ENCODE measurements at regions not wholly inside any gene's neighbourhood (a gene's known extent, or its start where the extent isn't known, plus 50 kb on each side); places are given as distances from the start of the nearest gene placed in this dataset.

DNA sequence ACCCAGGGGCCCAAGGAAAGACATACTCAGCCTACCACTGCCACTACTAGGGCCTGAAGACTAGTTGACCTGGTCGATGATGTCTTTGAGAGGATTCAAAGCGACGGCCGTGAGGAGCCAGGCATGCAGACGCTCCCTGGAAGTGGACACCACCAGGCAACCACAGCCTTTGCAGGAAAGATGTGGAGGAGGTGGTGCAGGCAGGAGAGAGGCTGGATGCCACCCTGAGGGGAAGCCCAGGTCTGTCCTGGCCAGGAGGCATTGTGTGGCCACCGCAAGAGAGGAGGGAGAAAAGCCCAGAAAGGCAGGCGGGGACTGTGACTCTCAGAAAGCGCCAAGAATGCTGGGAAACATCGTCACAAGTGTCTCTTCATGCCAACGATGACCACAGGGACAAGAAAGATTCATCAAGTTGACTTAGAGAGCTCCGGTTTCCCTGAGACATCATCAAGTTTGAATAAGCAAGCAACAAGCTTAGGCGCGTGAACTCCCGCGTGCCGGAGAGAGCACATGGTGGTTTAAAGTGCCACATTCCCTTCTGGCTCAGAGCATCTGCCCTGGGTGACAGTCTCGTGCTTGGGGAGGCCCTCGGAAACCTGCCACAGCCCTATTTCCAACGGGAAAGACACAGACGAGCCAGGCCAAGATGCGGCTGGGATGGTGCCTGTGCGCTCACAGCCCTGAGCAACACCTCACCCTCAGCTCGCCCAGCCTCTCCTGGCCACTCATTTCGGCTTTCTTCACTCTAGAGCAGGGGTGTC is 464.5 kb upstream of the SALL3 start:
- Mint-ChIP-seq H3K4me3 (ENCODE audit: low read depth) (no peak overlapping the region), H3K9me3 (peaks cover 3% of the 10 kb centered on the region), H3K27ac (no peak overlapping the region), H3K36me3 (ENCODE audit: low read depth) (no peaks in the 10 kb centered on the region), H3K27me3 (ENCODE audit: low read depth) (no peaks in the 10 kb centered on the region), H3K4me1 (ENCODE audit: low read depth) (no peaks in the 10 kb centered on the region)
- DNase-seq (ENCODE audit: low spot score), result no peak
- intact Hi-C loops (cut with micrococcal nuclease), result no loop called here

DNA sequence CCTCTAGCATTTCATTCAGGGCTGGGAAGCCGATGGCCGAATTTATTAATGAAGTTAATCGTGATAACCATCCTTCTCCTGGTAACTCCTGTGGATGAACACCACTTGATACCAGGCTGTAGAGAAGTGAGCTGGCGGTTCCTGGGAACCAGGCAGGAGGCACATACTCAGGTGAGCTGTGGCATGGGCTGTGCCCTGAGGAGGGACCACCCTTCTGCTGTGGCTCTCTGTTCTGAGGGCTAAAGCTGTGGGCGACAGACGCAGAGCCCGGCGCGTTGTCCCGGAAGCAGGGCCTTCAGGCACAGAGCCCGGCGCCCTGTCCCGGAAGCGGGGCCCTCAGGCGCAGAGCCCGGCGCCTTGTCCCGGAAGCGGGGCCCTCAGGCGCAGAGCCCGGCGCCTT is 462.3 kb upstream of the SALL3 start:
- Mint-ChIP-seq H3K27me3 (ENCODE audit: low read depth) (no peaks in the 10 kb centered on the region), H3K4me3 (ENCODE audit: low read depth) (no peak overlapping the region), H3K27ac (no peak overlapping the region), H3K4me1 (ENCODE audit: low read depth) (no peaks in the 10 kb centered on the region), H3K36me3 (ENCODE audit: low read depth) (no peaks in the 10 kb centered on the region), H3K9me3 (peaks cover 3% of the 10 kb centered on the region)
- intact Hi-C loops (cut with micrococcal nuclease), result no loop called here
- DNase-seq (ENCODE audit: low spot score), result no peak

DNA sequence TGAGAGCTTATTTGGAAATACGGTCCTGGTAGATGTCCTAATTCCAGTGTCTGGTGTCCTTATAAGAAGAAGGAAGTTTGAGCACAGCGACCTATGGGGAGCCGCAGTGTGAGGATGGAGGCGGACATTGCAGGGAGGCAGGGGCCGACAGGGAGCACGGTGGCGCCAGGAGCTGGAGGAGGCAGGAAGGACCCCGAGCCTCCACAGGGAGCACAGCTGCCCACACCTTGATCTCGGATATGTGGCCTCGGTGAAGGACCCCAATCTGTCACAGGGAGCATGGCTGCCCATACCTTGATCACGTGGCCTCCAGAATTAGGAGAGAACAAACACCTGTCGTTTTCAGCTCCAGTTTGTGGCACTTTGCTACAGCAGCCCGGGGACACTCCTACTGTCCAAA is 461.6 kb upstream of the SALL3 start:
- Mint-ChIP-seq H3K36me3 (ENCODE audit: low read depth) (no peaks in the 10 kb centered on the region), H3K9me3 (peaks cover 3% of the 10 kb centered on the region), H3K27ac (no peak overlapping the region), H3K27me3 (ENCODE audit: low read depth) (no peaks in the 10 kb centered on the region), H3K4me1 (ENCODE audit: low read depth) (no peaks in the 10 kb centered on the region), H3K4me3 (ENCODE audit: low read depth) (no peak overlapping the region)
- intact Hi-C loops (cut with micrococcal nuclease), result no loop called here
- no peak for DNase-seq (ENCODE audit: low spot score)

- Mint-ChIP-seq H3K9me3 (peaks cover 3% of the 10 kb centered on the region), H3K27me3 (ENCODE audit: low read depth) (no peaks in the 10 kb centered on the region), H3K36me3 (ENCODE audit: low read depth) (no peaks in the 10 kb centered on the region), H3K4me3 (ENCODE audit: low read depth) (no peak overlapping the region), H3K27ac (no peak overlapping the region), H3K4me1 (ENCODE audit: low read depth) (no peaks in the 10 kb centered on the region)
- intact Hi-C loops (cut with micrococcal nuclease), result no loop called here
- no peak for DNase-seq (ENCODE audit: low spot score)
Observed at GRCh38 chr18:78518805-78519204, 460.8 kb upstream of the SALL3 start.

- intact Hi-C loops (cut with micrococcal nuclease), result no loop called here
- Mint-ChIP-seq H3K4me1 (ENCODE audit: low read depth) (no peaks in the 10 kb centered on the region), H3K27ac (no peak overlapping the region), H3K4me3 (ENCODE audit: low read depth) (no peak overlapping the region), H3K9me3 (peaks cover 3% of the 10 kb centered on the region), H3K27me3 (ENCODE audit: low read depth) (no peaks in the 10 kb centered on the region), H3K36me3 (ENCODE audit: low read depth) (no peaks in the 10 kb centered on the region)
- DNase-seq (ENCODE audit: low spot score), result no peak
Observed at GRCh38 chr18:78519394-78520062, 460.1 kb upstream of the SALL3 start.

DNA sequence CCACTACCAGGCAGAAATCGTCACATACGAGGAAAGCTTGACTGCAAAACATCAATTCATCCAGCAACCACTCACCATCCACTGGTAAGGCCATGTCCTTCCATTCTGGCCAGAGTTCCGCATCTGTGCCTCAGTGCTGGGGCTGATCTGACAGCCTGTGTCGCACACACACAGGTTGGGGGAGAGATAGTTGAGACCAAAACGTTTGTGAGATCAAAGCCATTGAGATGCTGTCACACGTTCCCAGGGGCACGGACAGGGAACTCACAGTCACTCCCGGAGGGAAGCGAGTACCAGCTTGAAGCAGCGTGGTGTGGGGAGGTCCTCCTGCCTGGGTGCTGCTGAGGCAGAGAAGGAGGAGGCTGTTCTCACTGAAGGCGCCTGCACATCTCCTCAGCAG is 458.5 kb upstream of the SALL3 start:
- intact Hi-C loops (cut with micrococcal nuclease), result no loop called here
- H3K36me3 Mint-ChIP-seq (ENCODE audit: low read depth), result no peaks in the 10 kb centered on the region
- no peaks in the 10 kb centered on the region for H3K27me3 Mint-ChIP-seq (ENCODE audit: low read depth)
- H3K27ac Mint-ChIP-seq, result no peak overlapping the region
- peaks cover 3% of the 10 kb centered on the region for H3K9me3 Mint-ChIP-seq
- H3K4me3 Mint-ChIP-seq (ENCODE audit: low read depth), result no peak overlapping the region
- DNase-seq (ENCODE audit: low spot score), result no peak
- H3K4me1 Mint-ChIP-seq (ENCODE audit: low read depth), result no peaks in the 10 kb centered on the region

DNA sequence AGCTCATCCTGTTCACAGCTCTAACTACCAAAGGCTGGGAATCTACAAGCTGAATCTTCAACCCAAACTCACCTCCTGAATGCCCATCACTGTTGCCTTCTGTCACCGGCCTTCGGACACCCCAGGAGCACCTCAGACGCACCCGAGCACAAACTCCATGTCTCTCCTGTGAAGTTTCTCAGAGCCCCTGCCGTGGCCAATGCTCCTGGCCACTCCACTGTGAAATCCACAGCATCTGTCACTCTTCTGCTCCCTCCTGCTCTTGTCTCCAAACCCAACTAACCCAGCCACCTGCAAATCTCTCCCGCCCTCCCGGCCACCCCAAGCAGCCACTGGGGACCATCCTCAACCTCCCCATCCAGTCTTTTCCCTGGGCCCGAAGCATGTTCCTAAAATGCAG is 457.9 kb upstream of the SALL3 start:
- no peaks in the 10 kb centered on the region for H3K4me1 Mint-ChIP-seq (ENCODE audit: low read depth)
- no peak for DNase-seq (ENCODE audit: low spot score)
- H3K9me3 Mint-ChIP-seq, result peaks cover 3% of the 10 kb centered on the region
- no peak overlapping the region for H3K27ac Mint-ChIP-seq
- no peaks in the 10 kb centered on the region for H3K36me3 Mint-ChIP-seq (ENCODE audit: low read depth)
- intact Hi-C loops (cut with micrococcal nuclease), result no loop called here
- no peak overlapping the region for H3K4me3 Mint-ChIP-seq (ENCODE audit: low read depth)
- no peaks in the 10 kb centered on the region for H3K27me3 Mint-ChIP-seq (ENCODE audit: low read depth)

GRCh38 chr18:78522507-78522906 is 457.1 kb upstream of the SALL3 start:
- Mint-ChIP-seq H3K4me3 (ENCODE audit: low read depth) (no peak overlapping the region), H3K27me3 (ENCODE audit: low read depth) (no peaks in the 10 kb centered on the region), H3K9me3 (peaks cover 3% of the 10 kb centered on the region), H3K4me1 (ENCODE audit: low read depth) (no peaks in the 10 kb centered on the region), H3K27ac (no peak overlapping the region), H3K36me3 (ENCODE audit: low read depth) (no peaks in the 10 kb centered on the region)
- DNase-seq (ENCODE audit: low spot score), result no peak
- intact Hi-C loops (cut with micrococcal nuclease), result no loop called here

DNA sequence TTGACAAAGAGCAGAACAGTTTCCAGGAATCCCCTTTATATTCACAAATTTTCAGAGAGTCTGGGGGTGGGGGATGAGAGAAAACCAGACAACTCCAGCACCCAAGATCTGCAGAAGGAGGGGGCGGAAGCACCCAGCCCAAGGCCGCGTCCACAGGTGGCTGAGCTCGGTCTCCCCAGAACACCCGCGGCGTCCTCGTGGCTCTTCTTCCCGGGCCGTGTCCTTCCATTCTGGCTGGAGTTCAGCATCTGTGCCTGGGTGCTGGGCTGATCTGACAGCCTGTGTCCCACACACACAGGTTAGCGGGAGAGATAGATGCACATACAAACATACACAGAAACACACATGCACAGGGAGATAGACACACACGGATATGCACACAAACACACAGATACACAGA is 455.8 kb upstream of the SALL3 start:
- Mint-ChIP-seq H3K4me1 (ENCODE audit: low read depth) (no peaks in the 10 kb centered on the region), H3K27ac (no peak overlapping the region), H3K4me3 (ENCODE audit: low read depth) (no peak overlapping the region), H3K27me3 (ENCODE audit: low read depth) (no peaks in the 10 kb centered on the region), H3K9me3 (no peaks in the 10 kb centered on the region), H3K36me3 (ENCODE audit: low read depth) (no peaks in the 10 kb centered on the region)
- DNase-seq (ENCODE audit: low spot score), result no peak
- intact Hi-C loops (cut with micrococcal nuclease), result no loop called here

DNA sequence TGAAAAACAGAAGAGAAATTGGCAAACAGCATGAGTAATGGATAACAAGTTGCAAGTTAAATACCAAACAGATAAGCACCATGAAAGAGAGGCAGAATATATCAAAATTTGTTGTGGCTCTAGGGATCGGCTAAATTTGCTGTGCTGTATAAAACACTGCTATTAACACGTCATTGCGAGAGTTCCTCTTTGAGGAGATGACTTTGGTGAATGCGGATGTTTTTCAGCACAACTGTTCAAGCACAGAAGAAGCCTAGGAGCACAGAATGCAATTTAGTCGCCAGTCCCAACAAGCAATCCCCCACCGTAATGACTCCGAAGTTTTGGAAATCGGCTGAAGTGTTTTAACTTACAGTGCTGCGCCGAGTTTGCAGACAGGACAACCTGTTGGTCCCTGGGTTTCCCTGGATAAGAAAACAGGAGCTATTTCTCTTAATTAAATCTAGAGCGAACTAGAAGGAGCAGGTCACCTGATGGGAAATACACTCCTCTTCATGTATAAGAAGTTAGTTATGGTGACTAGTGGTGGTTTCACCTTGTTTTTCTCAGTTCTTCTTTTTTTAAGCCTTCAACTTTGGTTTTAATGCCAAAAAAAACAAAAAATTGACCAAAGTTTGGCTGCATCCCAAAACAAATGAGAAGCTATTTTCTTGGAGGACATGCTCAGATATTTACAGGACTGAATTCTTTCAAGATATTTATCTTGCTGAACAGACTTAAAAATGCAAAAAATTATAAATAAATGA is 454.1 kb upstream of the SALL3 start:
- Mint-ChIP-seq H3K36me3 (ENCODE audit: low read depth) (no peaks in the 10 kb centered on the region), H3K4me3 (ENCODE audit: low read depth) (no peak overlapping the region), H3K27ac (no peak overlapping the region), H3K9me3 (no peaks in the 10 kb centered on the region), H3K4me1 (ENCODE audit: low read depth) (no peaks in the 10 kb centered on the region), H3K27me3 (ENCODE audit: low read depth) (no peaks in the 10 kb centered on the region)
- no peak for DNase-seq (ENCODE audit: low spot score)
- intact Hi-C loops (cut with micrococcal nuclease), result no loop called here

DNA sequence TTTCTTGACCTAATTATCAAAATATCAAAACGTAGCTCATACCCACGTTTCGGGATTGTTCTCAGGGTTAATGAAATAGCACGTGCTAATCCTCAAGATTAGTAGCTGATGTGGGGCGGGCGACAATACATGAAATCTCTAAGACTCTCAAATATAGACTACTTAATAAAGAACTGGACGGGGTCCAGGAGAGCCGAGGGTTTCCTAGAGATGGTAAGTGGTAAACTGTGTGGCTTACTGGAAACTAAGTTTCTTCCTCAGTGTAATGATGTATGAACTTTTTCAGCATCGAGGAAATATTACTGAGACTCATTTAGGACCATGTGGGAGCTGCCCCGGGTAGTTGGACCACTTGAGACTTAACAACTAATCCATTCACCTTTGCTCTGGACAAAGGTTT is 453.3 kb upstream of the SALL3 start:
- Mint-ChIP-seq H3K9me3 (no peaks in the 10 kb centered on the region), H3K27ac (no peak overlapping the region), H3K4me1 (ENCODE audit: low read depth) (no peaks in the 10 kb centered on the region), H3K36me3 (ENCODE audit: low read depth) (no peaks in the 10 kb centered on the region), H3K4me3 (ENCODE audit: low read depth) (no peak overlapping the region), H3K27me3 (ENCODE audit: low read depth) (no peaks in the 10 kb centered on the region)
- intact Hi-C loops (cut with micrococcal nuclease), result no loop called here
- no peak for DNase-seq (ENCODE audit: low spot score)

GRCh38 chr18:78526923-78527711 is 452.5 kb upstream of the SALL3 start:
- intact Hi-C loops (cut with micrococcal nuclease), result no loop called here
- Mint-ChIP-seq H3K4me1 (ENCODE audit: low read depth) (no peaks in the 10 kb centered on the region), H3K4me3 (ENCODE audit: low read depth) (no peak overlapping the region), H3K9me3 (no peaks in the 10 kb centered on the region), H3K27me3 (ENCODE audit: low read depth) (no peaks in the 10 kb centered on the region), H3K36me3 (ENCODE audit: low read depth) (no peaks in the 10 kb centered on the region), H3K27ac (no peak overlapping the region)
- no peak for DNase-seq (ENCODE audit: low spot score)

Data from activated T-helper 2 cell treated with anti-CD3 and anti-CD28 coated beads, Interferon-gamma antibody, Interleukin-2, Interleukin-4, amounts not matched to agents 10 μg/mL and 5 μg/mL and 100 μg/mL, durations not matched to agents 14 hours and 24 hours and 36 hours (primary cell).